CMK (cell line): ENCODE measurements at regions not wholly inside any gene's neighbourhood (a gene's known extent, or its start where the extent isn't known, plus 50 kb on each side); places are given as distances from the start of the nearest gene placed in this dataset.

ENCODE experiments used
- DNase-seq: peaks from one replicate; pipeline ENCODE4 v3.0.0-alpha.2; 2010; ENCODE audit warnings: low read depth

- no peak for DNase-seq
Measured at GRCh38 chr3:117661818-117662095, 952.2 kb downstream of the TUSC7 start.

GRCh38 chr3:117665296-117665695 is 955.7 kb downstream of the TUSC7 start:
- no peak for DNase-seq

- no peak for DNase-seq
Measured at GRCh38 chr3:117666325-117666724, 956.7 kb downstream of the TUSC7 start.

- DNase-seq, result no peak
Measured at GRCh38 chr3:117666812-117667211, 957.2 kb downstream of the TUSC7 start.

GRCh38 chr3:117669774-117670173 is 960.2 kb downstream of the TUSC7 start:
- no peak for DNase-seq

GRCh38 chr3:117671722-117672318 is 962.2 kb downstream of the TUSC7 start:
- no peak for DNase-seq

- DNase-seq, result no peak
Measured at GRCh38 chr3:117674321-117674720, 964.7 kb downstream of the TUSC7 start.

- no peak for DNase-seq
Measured at GRCh38 chr3:117681619-117682018, 972.0 kb downstream of the TUSC7 start.

- no peak for DNase-seq
Measured at GRCh38 chr3:117687096-117687495, 977.5 kb downstream of the TUSC7 start.

- DNase-seq, result no peak
Measured at GRCh38 chr3:117688583-117688982, 979.0 kb downstream of the TUSC7 start.

- no peak for DNase-seq
Measured at GRCh38 chr3:117691526-117691925, 981.9 kb downstream of the TUSC7 start.

GRCh38 chr3:117692416-117692995 is 982.9 kb downstream of the TUSC7 start:
- DNase-seq, result no peak

GRCh38 chr3:117695321-117695720 is 985.7 kb downstream of the TUSC7 start:
- no peak for DNase-seq

GRCh38 chr3:117695871-117696645 is 986.5 kb downstream of the TUSC7 start:
- no peak for DNase-seq

GRCh38 chr3:117696851-117697407 is 987.4 kb downstream of the TUSC7 start:
- DNase-seq, result no peak

- DNase-seq, result no peak
Measured at GRCh38 chr3:117699058-117699457, 989.5 kb downstream of the TUSC7 start.

- no peak for DNase-seq
Measured at GRCh38 chr3:117700573-117701360, 991.2 kb downstream of the TUSC7 start.

- DNase-seq, result no peak
Measured at GRCh38 chr3:117705011-117705410, 995.4 kb downstream of the TUSC7 start.

GRCh38 chr3:117706037-117706436 is 996.5 kb downstream of the TUSC7 start:
- DNase-seq, result no peak

GRCh38 chr3:117706756-117707155 is 997.2 kb downstream of the TUSC7 start:
- no peak for DNase-seq

- DNase-seq, result no peak
Measured at GRCh38 chr3:117708601-117709000, 999.0 kb downstream of the TUSC7 start.

GRCh38 chr3:117709108-117709507 is 999.5 kb downstream of the TUSC7 start:
- DNase-seq, result no peak

GRCh38 chr3:117710501-117710900 is 1000.9 kb downstream of the TUSC7 start:
- no peak for DNase-seq
